ENCODE measurements at regions not wholly inside any gene's neighbourhood (a gene's known extent, or its start where the extent isn't known, plus 50 kb on each side); places are given as distances from the start of the nearest gene placed in this dataset.

DNA sequence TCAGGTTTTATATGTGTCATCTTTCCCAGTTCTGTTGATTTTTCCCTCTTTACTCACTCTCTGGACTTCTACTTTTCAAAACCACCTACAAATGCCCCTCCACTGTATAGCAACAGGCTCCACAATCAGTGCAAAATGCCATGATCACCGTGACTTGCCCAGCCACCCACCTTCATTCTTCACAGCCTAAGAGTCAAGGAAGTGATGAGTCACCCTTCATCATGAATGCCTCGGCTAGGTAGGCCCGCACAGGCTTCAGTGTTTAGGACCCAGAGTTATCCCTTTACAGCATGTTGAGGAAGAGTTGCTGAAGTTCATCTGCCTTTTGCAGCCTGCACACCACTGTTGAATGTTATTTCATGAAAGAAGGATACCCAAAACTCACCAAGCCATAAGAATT is 158.6 kb downstream of the PMP22 start:
- H3K9me3 Mint-ChIP-seq (ENCODE audit: unreplicated experiment): no peaks in the 10 kb centered on the region
- H3K36me3 Mint-ChIP-seq (ENCODE audit: unreplicated experiment): no peaks in the 10 kb centered on the region
- no peak for DNase-seq (ENCODE audit: extremely low spot score, unreplicated experiment)
- H3K27ac Mint-ChIP-seq (ENCODE audit: unreplicated experiment): no peak overlapping the region
- H3K4me1 Mint-ChIP-seq (ENCODE audit: unreplicated experiment): no peaks in the 10 kb centered on the region
- no peak overlapping the region for H3K4me3 Mint-ChIP-seq (ENCODE audit: unreplicated experiment)
- TF ChIP-seq, protein P1, sequence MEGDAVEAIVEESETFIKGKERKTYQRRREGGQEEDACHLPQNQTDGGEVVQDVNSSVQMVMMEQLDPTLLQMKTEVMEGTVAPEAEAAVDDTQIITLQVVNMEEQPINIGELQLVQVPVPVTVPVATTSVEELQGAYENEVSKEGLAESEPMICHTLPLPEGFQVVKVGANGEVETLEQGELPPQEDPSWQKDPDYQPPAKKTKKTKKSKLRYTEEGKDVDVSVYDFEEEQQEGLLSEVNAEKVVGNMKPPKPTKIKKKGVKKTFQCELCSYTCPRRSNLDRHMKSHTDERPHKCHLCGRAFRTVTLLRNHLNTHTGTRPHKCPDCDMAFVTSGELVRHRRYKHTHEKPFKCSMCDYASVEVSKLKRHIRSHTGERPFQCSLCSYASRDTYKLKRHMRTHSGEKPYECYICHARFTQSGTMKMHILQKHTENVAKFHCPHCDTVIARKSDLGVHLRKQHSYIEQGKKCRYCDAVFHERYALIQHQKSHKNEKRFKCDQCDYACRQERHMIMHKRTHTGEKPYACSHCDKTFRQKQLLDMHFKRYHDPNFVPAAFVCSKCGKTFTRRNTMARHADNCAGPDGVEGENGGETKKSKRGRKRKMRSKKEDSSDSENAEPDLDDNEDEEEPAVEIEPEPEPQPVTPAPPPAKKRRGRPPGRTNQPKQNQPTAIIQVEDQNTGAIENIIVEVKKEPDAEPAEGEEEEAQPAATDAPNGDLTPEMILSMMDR (IDR thresholded peaks at IDR 0.05): no peak
- H3K27me3 Mint-ChIP-seq (ENCODE audit: unreplicated experiment): peaks cover 5% of the 10 kb centered on the region

DNA sequence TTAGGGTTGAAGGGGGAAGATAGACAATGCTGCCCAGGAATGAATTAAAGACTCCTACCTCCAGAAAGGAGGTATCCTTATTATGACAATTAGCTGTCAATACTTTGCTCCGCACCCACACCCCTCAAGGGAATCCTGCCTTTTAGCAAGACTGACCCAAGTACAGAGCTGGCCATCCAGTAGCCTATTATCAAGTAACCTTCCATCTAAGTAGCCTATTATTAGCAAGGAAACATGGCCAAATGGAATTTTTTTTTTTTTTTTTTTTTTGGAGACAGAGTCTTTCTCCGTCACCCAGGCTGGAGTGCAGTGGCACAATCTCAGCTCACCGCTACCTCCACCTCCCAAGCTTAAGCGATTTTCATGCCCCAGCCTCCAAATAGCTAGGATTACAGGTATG is 161.3 kb downstream of the PMP22 start:
- TF ChIP-seq, protein P1 (IDR thresholded peaks at IDR 0.05): no peak
- no peaks in the 10 kb centered on the region for H3K9me3 Mint-ChIP-seq (ENCODE audit: unreplicated experiment)
- no peak for DNase-seq (ENCODE audit: extremely low spot score, unreplicated experiment)
- H3K4me1 Mint-ChIP-seq (ENCODE audit: unreplicated experiment): no peaks in the 10 kb centered on the region
- no peak overlapping the region for H3K4me3 Mint-ChIP-seq (ENCODE audit: unreplicated experiment)
- H3K27ac Mint-ChIP-seq (ENCODE audit: unreplicated experiment): no peak overlapping the region
- no peaks in the 10 kb centered on the region for H3K36me3 Mint-ChIP-seq (ENCODE audit: unreplicated experiment)
- peaks cover 20% of the 10 kb centered on the region for H3K27me3 Mint-ChIP-seq (ENCODE audit: unreplicated experiment)

DNA sequence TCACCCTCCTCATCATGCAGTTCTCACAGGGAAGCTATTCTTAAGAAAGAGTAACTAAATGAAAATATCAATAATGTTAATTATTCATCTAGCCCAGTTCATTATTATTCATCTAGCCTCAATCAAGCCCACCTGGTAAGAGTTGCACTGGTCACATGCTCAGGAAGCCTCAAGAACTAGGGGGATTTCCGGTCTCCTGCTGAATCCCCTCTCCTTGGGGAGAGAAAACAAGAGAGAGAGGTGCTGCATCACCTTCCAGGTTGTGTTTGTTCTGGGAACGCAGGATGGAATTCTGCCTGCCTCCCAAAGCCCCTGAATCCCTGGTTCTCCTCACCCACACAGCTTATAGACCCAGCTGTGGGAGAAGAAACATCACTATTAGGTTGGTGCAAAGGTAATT is 164.0 kb downstream of the PMP22 start:
- H3K9me3 Mint-ChIP-seq (ENCODE audit: unreplicated experiment): no peaks in the 10 kb centered on the region
- TF ChIP-seq, protein P1 (IDR thresholded peaks at IDR 0.05): no peak
- H3K36me3 Mint-ChIP-seq (ENCODE audit: unreplicated experiment): no peaks in the 10 kb centered on the region
- no peaks in the 10 kb centered on the region for H3K4me1 Mint-ChIP-seq (ENCODE audit: unreplicated experiment)
- DNase-seq (ENCODE audit: extremely low spot score, unreplicated experiment): no peak
- no peak overlapping the region for H3K27ac Mint-ChIP-seq (ENCODE audit: unreplicated experiment)
- peaks cover 26% of the 10 kb centered on the region for H3K27me3 Mint-ChIP-seq (ENCODE audit: unreplicated experiment)
- no peak overlapping the region for H3K4me3 Mint-ChIP-seq (ENCODE audit: unreplicated experiment)

DNA sequence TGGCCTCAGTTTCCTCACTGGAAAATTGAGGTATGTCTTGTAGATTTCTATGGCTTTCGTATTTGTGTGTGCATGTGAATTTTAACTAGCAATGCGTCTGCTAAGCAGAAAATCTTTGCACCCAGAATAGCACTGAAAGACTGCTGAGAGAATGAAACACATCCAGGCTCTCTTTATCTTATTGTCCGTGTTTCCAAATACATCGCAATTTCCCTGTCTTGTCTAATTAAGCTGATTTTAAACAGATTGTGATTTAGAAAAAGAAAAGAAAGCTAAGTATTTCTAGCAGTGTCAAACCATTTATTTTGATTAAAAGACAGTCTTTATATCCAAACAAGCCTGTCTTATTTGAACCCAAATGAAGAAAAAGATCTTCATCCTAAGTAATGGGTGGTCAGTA is 168.6 kb downstream of the PMP22 start:
- H3K9me3 Mint-ChIP-seq (ENCODE audit: unreplicated experiment): no peaks in the 10 kb centered on the region
- peaks cover 3% of the 10 kb centered on the region for H3K4me1 Mint-ChIP-seq (ENCODE audit: unreplicated experiment)
- TF ChIP-seq, protein P1 (IDR thresholded peaks at IDR 0.05): no peak
- no peak for DNase-seq (ENCODE audit: extremely low spot score, unreplicated experiment)
- H3K27me3 Mint-ChIP-seq (ENCODE audit: unreplicated experiment): peaks cover 26% of the 10 kb centered on the region
- no peaks in the 10 kb centered on the region for H3K36me3 Mint-ChIP-seq (ENCODE audit: unreplicated experiment)
- H3K4me3 Mint-ChIP-seq (ENCODE audit: unreplicated experiment): no peak overlapping the region
- H3K27ac Mint-ChIP-seq (ENCODE audit: unreplicated experiment): no peak overlapping the region

DNA sequence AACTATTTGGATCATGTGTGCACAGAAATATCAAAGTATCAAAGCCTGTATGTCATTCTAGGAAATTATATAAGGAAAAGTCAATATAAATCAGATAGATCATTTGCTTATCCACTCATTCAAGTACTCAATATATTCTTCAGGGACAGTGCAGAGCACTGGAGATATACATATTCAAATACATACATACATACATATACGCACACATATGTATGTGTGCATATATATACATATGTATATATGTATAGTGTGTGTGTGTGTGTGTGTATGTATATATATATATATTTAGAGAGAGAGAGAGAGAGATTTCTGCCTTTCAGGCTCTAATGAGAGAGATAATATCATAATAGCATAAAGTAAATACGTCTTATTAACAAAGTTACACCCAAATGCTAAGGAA is 169.2 kb downstream of the PMP22 start:
- H3K27ac Mint-ChIP-seq (ENCODE audit: unreplicated experiment): no peak overlapping the region
- H3K36me3 Mint-ChIP-seq (ENCODE audit: unreplicated experiment): no peaks in the 10 kb centered on the region
- TF ChIP-seq, protein P1 (IDR thresholded peaks at IDR 0.05): no peak
- peaks cover 25% of the 10 kb centered on the region for H3K27me3 Mint-ChIP-seq (ENCODE audit: unreplicated experiment)
- DNase-seq (ENCODE audit: extremely low spot score, unreplicated experiment): no peak
- H3K9me3 Mint-ChIP-seq (ENCODE audit: unreplicated experiment): no peaks in the 10 kb centered on the region
- H3K4me1 Mint-ChIP-seq (ENCODE audit: unreplicated experiment): peaks cover 3% of the 10 kb centered on the region
- H3K4me3 Mint-ChIP-seq (ENCODE audit: unreplicated experiment): no peak overlapping the region

Measured in osteocyte (in vitro differentiated cells).